ENCODE measurements at regions not wholly inside any gene's neighbourhood (a gene's known extent, or its start where the extent isn't known, plus 50 kb on each side); places are given as distances from the start of the nearest gene placed in this dataset.

GRCh38 chr10:130770018-130770630 lies 541.4 kb downstream of the TCERG1L start:
- intact Hi-C loops (cut with micrococcal nuclease) = no loop called here
- CTCF ChIA-PET = interaction anchor here (0.7 kb wide), 1 partner anchor 1470 kb away, joined by 3 read pairs; no protein-coding TSS in a partner anchor
- H3K36me3 Mint-ChIP-seq (ENCODE audit: insufficient read depth, unreplicated experiment) = no peaks in the 10 kb centered on the region

DNA sequence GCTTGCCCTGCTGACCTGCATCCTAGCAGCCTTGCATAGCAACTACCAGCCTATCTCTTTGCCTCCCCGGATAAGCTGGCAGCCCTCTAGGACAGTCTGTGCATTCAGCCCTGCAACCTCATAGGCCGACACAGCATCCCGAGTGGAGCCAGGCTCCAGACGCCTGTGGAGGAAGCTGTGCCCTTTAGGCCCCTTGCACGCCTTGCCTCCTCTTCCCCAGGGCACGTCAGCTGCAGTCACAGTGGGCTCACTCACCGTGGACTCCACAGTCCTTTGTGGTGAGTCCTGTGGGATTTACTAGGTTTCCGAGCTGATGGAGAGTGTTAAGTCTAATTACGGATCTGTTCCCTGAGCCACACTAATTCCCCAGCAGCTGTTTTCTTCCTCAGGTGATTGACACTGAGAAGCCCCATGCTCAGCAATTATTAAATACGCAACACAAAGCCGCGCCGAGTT lies 540.0 kb downstream of the TCERG1L start:
- no peak for DNase-seq (ENCODE audit: unreplicated experiment)
- Mint-ChIP-seq H3K9me3 (ENCODE audit: unreplicated experiment) (peaks cover 17% of the 10 kb centered on the region), H3K4me3 (ENCODE audit: unreplicated experiment) (no peak overlapping the region), H3K27me3 (ENCODE audit: insufficient read depth, unreplicated experiment) (no peaks in the 10 kb centered on the region), H3K36me3 (ENCODE audit: insufficient read depth, unreplicated experiment) (no peaks in the 10 kb centered on the region), H3K4me1 (ENCODE audit: insufficient read depth, unreplicated experiment) (no peaks in the 10 kb centered on the region), H3K27ac (ENCODE audit: low read depth, unreplicated experiment) (no peak overlapping the region)
- intact Hi-C loops (cut with micrococcal nuclease) = no loop called here
- CTCF ChIA-PET = interaction anchor here (0.6 kb wide), 1 partner anchor 671 kb away, joined by 3 read pairs; no protein-coding TSS in a partner anchor
- no TSS peak for BruUV-seq (replicated peaks)
- POLR2A ChIA-PET = no interaction called here
- TF ChIP-seq CTCF (IDR thresholded peaks at IDR 0.05; ENCODE audit: unreplicated experiment) = no peak

More at GRCh38 chr10:130770018-130770630, 541.4 kb downstream of the TCERG1L start:
- peaks cover 17% of the 10 kb centered on the region for H3K9me3 Mint-ChIP-seq (ENCODE audit: unreplicated experiment)
- BruUV-seq (replicated peaks) = no TSS peak
- no peaks in the 10 kb centered on the region for H3K27me3 Mint-ChIP-seq (ENCODE audit: insufficient read depth, unreplicated experiment)
- POLR2A ChIA-PET = interaction anchor here (0.7 kb wide), 1 partner anchor 1079 kb away, joined by 4 read pairs; no protein-coding TSS in a partner anchor
- no peak for DNase-seq (ENCODE audit: unreplicated experiment)
- no peak overlapping the region for H3K27ac Mint-ChIP-seq (ENCODE audit: low read depth, unreplicated experiment)
- H3K4me1 Mint-ChIP-seq (ENCODE audit: insufficient read depth, unreplicated experiment) = no peaks in the 10 kb centered on the region
- TF ChIP-seq CTCF (IDR thresholded peaks at IDR 0.05; ENCODE audit: unreplicated experiment) = no peak
- no peak overlapping the region for H3K4me3 Mint-ChIP-seq (ENCODE audit: unreplicated experiment)

DNA sequence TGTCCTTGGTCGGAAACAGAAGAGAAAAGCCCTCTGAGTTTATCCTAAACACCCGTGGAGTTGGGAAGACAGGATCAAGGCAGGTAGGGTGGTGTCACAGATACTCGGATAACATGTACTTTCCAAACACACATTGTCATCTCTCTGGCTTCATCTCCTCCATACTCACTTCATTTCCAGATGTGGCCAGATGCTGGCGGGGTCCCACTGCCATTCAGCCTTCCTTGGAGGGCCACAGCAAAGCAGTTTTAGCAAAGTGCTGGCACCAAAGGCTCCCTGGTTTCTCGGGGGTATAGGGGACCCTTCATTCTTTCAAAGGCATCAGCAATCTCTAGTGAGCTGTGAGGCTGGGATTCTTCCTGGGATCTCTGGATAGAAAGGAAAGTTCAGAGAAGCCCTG lies 539.5 kb downstream of the TCERG1L start:
- Mint-ChIP-seq H3K36me3 (ENCODE audit: insufficient read depth, unreplicated experiment) (no peaks in the 10 kb centered on the region), H3K9me3 (ENCODE audit: unreplicated experiment) (peaks cover 20% of the 10 kb centered on the region), H3K4me3 (ENCODE audit: unreplicated experiment) (no peak overlapping the region), H3K4me1 (ENCODE audit: insufficient read depth, unreplicated experiment) (no peaks in the 10 kb centered on the region), H3K27me3 (ENCODE audit: insufficient read depth, unreplicated experiment) (no peaks in the 10 kb centered on the region), H3K27ac (ENCODE audit: low read depth, unreplicated experiment) (no peak overlapping the region)
- ChIA-PET POLR2A (no interaction called here), CTCF (interaction anchor here (0.6 kb wide), 1 partner anchor 671 kb away, joined by 3 read pairs; no protein-coding TSS in a partner anchor)
- TF ChIP-seq CTCF (IDR thresholded peaks at IDR 0.05; ENCODE audit: unreplicated experiment) = no peak
- no peak for DNase-seq (ENCODE audit: unreplicated experiment)
- intact Hi-C loops (cut with micrococcal nuclease) = no loop called here
- BruUV-seq (replicated peaks) = no TSS peak

GRCh38 chr10:130772676-130773075 lies 538.8 kb downstream of the TCERG1L start:
- POLR2A ChIA-PET = no interaction called here
- Mint-ChIP-seq H3K36me3 (ENCODE audit: insufficient read depth, unreplicated experiment) (no peaks in the 10 kb centered on the region), H3K27ac (ENCODE audit: low read depth, unreplicated experiment) (no peak overlapping the region), H3K27me3 (ENCODE audit: insufficient read depth, unreplicated experiment) (no peaks in the 10 kb centered on the region), H3K9me3 (ENCODE audit: unreplicated experiment) (peaks cover 20% of the 10 kb centered on the region), H3K4me1 (ENCODE audit: insufficient read depth, unreplicated experiment) (no peaks in the 10 kb centered on the region), H3K4me3 (ENCODE audit: unreplicated experiment) (no peak overlapping the region)
- BruUV-seq (replicated peaks) = no TSS peak
- CTCF ChIA-PET = interaction anchor here (0.6 kb wide), 1 partner anchor 496 kb away, joined by 6 read pairs; no protein-coding TSS in a partner anchor
- TF ChIP-seq CTCF (IDR thresholded peaks at IDR 0.05; ENCODE audit: unreplicated experiment) = no peak
- DNase-seq (ENCODE audit: unreplicated experiment) = no peak
- intact Hi-C loops (cut with micrococcal nuclease) = no loop called here

Measured in MCF 10A (cell line).